ENCODE measurements at regions not wholly inside any gene's neighbourhood (a gene's known extent, or its start where the extent isn't known, plus 50 kb on each side); places are given as distances from the start of the nearest gene placed in this dataset.

GRCh38 chr13:111981006-111981405 is 85.9 kb upstream of the SOX1 start:
- no peak for TF ChIP-seq CTCF (IDR thresholded peaks at IDR 0.05)
- no peak for TF ChIP-seq POLR2A (IDR thresholded peaks at IDR 0.05; ENCODE audit: low read depth)

All from esophagus muscularis mucosa (tissue), 3 donors.